ENCODE measurements at regions not wholly inside any gene's neighbourhood (a gene's known extent, or its start where the extent isn't known, plus 50 kb on each side); places are given as distances from the start of the nearest gene placed in this dataset.

DNA sequence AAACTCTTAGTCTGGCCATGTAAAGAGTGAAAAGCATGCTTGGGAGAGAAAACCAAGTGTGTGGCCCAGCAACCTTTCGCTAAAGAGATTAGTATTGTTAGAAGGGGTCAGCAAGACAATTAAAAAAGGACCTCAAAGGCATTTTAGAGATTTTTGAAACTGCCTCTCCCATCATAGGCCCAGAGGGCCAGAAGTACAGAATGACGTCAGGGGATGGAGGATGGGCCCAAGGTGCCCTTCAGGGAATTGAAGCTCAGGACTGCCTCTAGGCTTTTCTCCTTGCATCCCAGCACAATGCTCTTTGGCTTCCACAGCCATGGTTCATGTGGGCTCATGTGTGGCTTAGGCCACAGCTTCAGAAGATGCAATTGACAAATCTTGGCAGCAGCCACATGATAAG is 287.0 kb upstream of the COX7C start:
- POLR2A ChIA-PET, result no interaction called here
- in situ Hi-C loops (cut with HindIII; ENCODE audit: low pct_unique_long_range_greater_than_20kb, low sequenced_read_pairs), result no loop called here
- no peak for ATAC-seq

DNA sequence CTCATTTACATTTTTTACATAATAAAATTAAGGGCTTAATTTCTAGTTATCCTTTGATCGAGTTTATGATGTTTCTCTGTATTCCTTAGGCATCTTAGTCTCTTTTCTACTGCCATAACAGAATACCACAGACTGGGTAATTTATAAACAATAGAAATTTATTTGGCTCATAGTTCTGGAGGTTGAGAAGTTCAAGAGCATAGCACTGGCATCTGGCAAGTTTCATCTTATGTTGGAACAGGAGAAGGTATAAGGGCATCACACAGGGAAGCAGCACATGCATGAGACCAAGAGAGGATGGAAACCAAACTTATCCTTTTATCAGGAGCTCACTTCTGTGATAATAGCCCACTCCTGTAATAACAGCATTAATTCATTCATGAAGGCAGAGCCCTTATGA is 284.9 kb upstream of the COX7C start:
- in situ Hi-C loops (cut with HindIII; ENCODE audit: low pct_unique_long_range_greater_than_20kb, low sequenced_read_pairs) (no loop called here), intact Hi-C loops (cut with micrococcal nuclease; ENCODE audit: unreplicated experiment) (no loop called here)
- ChIA-PET POLR2A (no interaction called here), CTCF (no interaction called here)
- no TSS peak for BruUV-seq (replicated peaks)
- Histone ChIP-seq H3K36me3 (ENCODE audit: control insufficient read depth, insufficient read depth, low read length) (no peaks in the 10 kb centered on the region), H3K4me1 (ENCODE audit: control insufficient read depth, insufficient read depth, low read length) (no peaks in the 10 kb centered on the region), H3K27ac (ENCODE audit: low read length) (no peak overlapping the region), H3K4me3 (ENCODE audit: low read depth in 2 of 2, low read length in 2 of 2) (no peak overlapping the region), H3K9me3 (ENCODE audit: control insufficient read depth, insufficient read depth, low read depth, low read length) (no peaks in the 10 kb centered on the region), H3K27me3 (ENCODE audit: control insufficient read depth, insufficient read depth, low read length) (no peaks in the 10 kb centered on the region)
- DNase-seq (ENCODE audit: low read depth, low spot score), result no peak
- no peak for TF ChIP-seq SIN3A (IDR thresholded peaks at IDR 0.05; ENCODE audit: borderline replicate concordance, insufficient read depth, low read depth, low read length)
- TF ChIP-seq, protein P1, sequence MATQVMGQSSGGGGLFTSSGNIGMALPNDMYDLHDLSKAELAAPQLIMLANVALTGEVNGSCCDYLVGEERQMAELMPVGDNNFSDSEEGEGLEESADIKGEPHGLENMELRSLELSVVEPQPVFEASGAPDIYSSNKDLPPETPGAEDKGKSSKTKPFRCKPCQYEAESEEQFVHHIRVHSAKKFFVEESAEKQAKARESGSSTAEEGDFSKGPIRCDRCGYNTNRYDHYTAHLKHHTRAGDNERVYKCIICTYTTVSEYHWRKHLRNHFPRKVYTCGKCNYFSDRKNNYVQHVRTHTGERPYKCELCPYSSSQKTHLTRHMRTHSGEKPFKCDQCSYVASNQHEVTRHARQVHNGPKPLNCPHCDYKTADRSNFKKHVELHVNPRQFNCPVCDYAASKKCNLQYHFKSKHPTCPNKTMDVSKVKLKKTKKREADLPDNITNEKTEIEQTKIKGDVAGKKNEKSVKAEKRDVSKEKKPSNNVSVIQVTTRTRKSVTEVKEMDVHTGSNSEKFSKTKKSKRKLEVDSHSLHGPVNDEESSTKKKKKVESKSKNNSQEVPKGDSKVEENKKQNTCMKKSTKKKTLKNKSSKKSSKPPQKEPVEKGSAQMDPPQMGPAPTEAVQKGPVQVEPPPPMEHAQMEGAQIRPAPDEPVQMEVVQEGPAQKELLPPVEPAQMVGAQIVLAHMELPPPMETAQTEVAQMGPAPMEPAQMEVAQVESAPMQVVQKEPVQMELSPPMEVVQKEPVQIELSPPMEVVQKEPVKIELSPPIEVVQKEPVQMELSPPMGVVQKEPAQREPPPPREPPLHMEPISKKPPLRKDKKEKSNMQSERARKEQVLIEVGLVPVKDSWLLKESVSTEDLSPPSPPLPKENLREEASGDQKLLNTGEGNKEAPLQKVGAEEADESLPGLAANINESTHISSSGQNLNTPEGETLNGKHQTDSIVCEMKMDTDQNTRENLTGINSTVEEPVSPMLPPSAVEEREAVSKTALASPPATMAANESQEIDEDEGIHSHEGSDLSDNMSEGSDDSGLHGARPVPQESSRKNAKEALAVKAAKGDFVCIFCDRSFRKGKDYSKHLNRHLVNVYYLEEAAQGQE (IDR thresholded peaks at IDR 0.05; ENCODE audit: insufficient read depth in 1 of 2, low read depth in 2 of 2, low read length in 1 of 2), result no peak
- ATAC-seq, result no peak

More for the DNA sequence above, 287.0 kb upstream of the COX7C start:
- BruUV-seq (replicated peaks), result no TSS peak
- Histone ChIP-seq H3K9me3 (ENCODE audit: control insufficient read depth, insufficient read depth, low read depth, low read length) (no peaks in the 10 kb centered on the region), H3K27me3 (ENCODE audit: control insufficient read depth, insufficient read depth, low read length) (no peaks in the 10 kb centered on the region), H3K4me1 (ENCODE audit: control insufficient read depth, insufficient read depth, low read length) (no peaks in the 10 kb centered on the region), H3K36me3 (ENCODE audit: control insufficient read depth, insufficient read depth, low read length) (no peaks in the 10 kb centered on the region), H3K27ac (ENCODE audit: low read length) (no peak overlapping the region), H3K4me3 (ENCODE audit: low read depth in 2 of 2, low read length in 2 of 2) (no peak overlapping the region)
- CTCF ChIA-PET, result no interaction called here
- DNase-seq (ENCODE audit: low read depth, low spot score), result no peak
- intact Hi-C loops (cut with micrococcal nuclease; ENCODE audit: unreplicated experiment), result no loop called here
- no peak for TF ChIP-seq TCF7L2 (IDR thresholded peaks at IDR 0.05; ENCODE audit: low read depth, low read length)
- TF ChIP-seq, protein P2, sequence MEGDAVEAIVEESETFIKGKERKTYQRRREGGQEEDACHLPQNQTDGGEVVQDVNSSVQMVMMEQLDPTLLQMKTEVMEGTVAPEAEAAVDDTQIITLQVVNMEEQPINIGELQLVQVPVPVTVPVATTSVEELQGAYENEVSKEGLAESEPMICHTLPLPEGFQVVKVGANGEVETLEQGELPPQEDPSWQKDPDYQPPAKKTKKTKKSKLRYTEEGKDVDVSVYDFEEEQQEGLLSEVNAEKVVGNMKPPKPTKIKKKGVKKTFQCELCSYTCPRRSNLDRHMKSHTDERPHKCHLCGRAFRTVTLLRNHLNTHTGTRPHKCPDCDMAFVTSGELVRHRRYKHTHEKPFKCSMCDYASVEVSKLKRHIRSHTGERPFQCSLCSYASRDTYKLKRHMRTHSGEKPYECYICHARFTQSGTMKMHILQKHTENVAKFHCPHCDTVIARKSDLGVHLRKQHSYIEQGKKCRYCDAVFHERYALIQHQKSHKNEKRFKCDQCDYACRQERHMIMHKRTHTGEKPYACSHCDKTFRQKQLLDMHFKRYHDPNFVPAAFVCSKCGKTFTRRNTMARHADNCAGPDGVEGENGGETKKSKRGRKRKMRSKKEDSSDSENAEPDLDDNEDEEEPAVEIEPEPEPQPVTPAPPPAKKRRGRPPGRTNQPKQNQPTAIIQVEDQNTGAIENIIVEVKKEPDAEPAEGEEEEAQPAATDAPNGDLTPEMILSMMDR (IDR thresholded peaks at IDR 0.05), result no peak
- TF ChIP-seq, protein P1 (IDR thresholded peaks at IDR 0.05; ENCODE audit: insufficient read depth in 1 of 2, low read depth in 2 of 2, low read length in 1 of 2), result no peak
- no peak for TF ChIP-seq SIN3A (IDR thresholded peaks at IDR 0.05; ENCODE audit: borderline replicate concordance, insufficient read depth, low read depth, low read length)
- TF ChIP-seq POLR2AphosphoS5 (IDR thresholded peaks at IDR 0.05; ENCODE audit: low read depth, low read length), result no peak

Data from Panc1 (cell line).